ENCODE measurements at regions not wholly inside any gene's neighbourhood (a gene's known extent, or its start where the extent isn't known, plus 50 kb on each side); places are given as distances from the start of the nearest gene placed in this dataset.

GRCh38 chr1:79220509-79220908 lies 214.0 kb upstream of the ADGRL4 start (continued):
- TF ChIP-seq CHD7 (IDR thresholded peaks at IDR 0.05; ENCODE audit: insufficient replicate concordance, low read length), result no peak
- no peak for TF ChIP-seq NANOG (IDR thresholded peaks at IDR 0.05; ENCODE audit: insufficient read depth, low read depth, low read length, poor library complexity, severe bottlenecking)
- no peak for TF ChIP-seq TCF12 (IDR thresholded peaks at IDR 0.05; ENCODE audit: low read depth, low read length)
- no peak for TF ChIP-seq CREB1 (IDR thresholded peaks at IDR 0.05)
- TF ChIP-seq RXRA (IDR thresholded peaks at IDR 0.05; ENCODE audit: insufficient read depth, low read depth, low read length), result no peak
- no peak for TF ChIP-seq KDM5A (IDR thresholded peaks at IDR 0.05; ENCODE audit: low read length)
- TF ChIP-seq POU5F1 (IDR thresholded peaks at IDR 0.05; ENCODE audit: low read depth, low read length), result no peak
- no peak for TF ChIP-seq JUND (IDR thresholded peaks at IDR 0.05; ENCODE audit: low read length)
- no peak for TF ChIP-seq CEBPB (IDR thresholded peaks at IDR 0.05; ENCODE audit: low read depth, low read length)
- no peak for TF ChIP-seq CTBP2 (IDR thresholded peaks at IDR 0.05; ENCODE audit: borderline replicate concordance, insufficient read depth, insufficient read length, low read length)
- no peak for TF ChIP-seq MAFK (IDR thresholded peaks at IDR 0.05; ENCODE audit: low read depth, low read length)

Measured in H1 (cell line).